HCT116 (cell line): ENCODE measurements at regions not wholly inside any gene's neighbourhood (a gene's known extent, or its start where the extent isn't known, plus 50 kb on each side); places are given as distances from the start of the nearest gene placed in this dataset.

Experiments used
- ATAC-seq: fragments of 200-7000 bp; cut with Tn5 transposase; 2 replicates; pipeline ENCODE4 v1.9.1; 2020; ENCODE audit warnings: mild to moderate bottlenecking, moderate library complexity
- BruUV-seq: library from RNA; stranded (reverse); fragments of 400-500 nt; replicated peaks from 2 replicates; lab custom pipeline; 2021; lab: Mats Ljungman, UMichigan
- CTCF ChIA-PET: fragments of 300-600 bp; sonication (Branson Sonifier 250); formaldehyde crosslinking; loops from one replicate; lab custom pipeline; 2021; ENCODE audit warnings: antibody characterized with exemption; lab: Charles Lee
- POLR2A ChIA-PET: fragments of 300-600, 350-600 bp; sonication (Branson Sonifier 250); formaldehyde crosslinking; loops from one replicate; lab custom pipeline; 2021; ENCODE audit warnings: antibody characterized with exemption; lab: Charles Lee
- RAD21 ChIA-PET, 2 experiments: fragments of 300-600 bp; sonication (Branson Sonifier 250); formaldehyde crosslinking; loops; one replicate each; lab custom pipeline; 2023; ENCODE audit warnings: low total read pairs in 2 of 2; ENCODE audit not compliant: uncharacterized antibody in 2 of 2, unreplicated experiment in 2 of 2, low non-redundant PET in 1 of 2; lab: Charles Lee
- DNase-seq: peaks from one replicate; pipeline ENCODE4 v3.0.0-alpha.2; 2010; ENCODE audit warnings: low read depth, low spot score
- H2AFZ ChIP-seq: fragments of 200-600 bp; shearing (Covaris generic), sonication (generic); 2 replicates; pipeline ENCODE4 v1.6.1; 2017; ENCODE audit warnings: low read depth, mixed run types, mixed read lengths, antibody characterized with exemption, low read length; ENCODE audit not compliant: poor library complexity, severe bottlenecking
- H3K27ac ChIP-seq: 2 replicates; pipeline ENCODE4 v1.5.1; 2012; ENCODE audit warnings: low read depth, low read length
- H3K27me3 ChIP-seq: fragments of 200-600 bp; sonication (generic); 2 replicates; pipeline ENCODE4 v1.6.1; 2016; ENCODE audit warnings: mixed run types, low read length, mixed read lengths; ENCODE audit not compliant: insufficient read depth
- H3K36me3 ChIP-seq, 2 experiments: fragments of 200-500 bp in 1 of 2; fragments of 200-600 bp in 1 of 2; sonication (Bioruptor generic) in 1 of 2; sonication (generic) in 1 of 2; 2 replicates each; pipeline versions ENCODE4 v1.5.1 to v1.6.1; 2014 to 2016; ENCODE audit warnings: low read length in 2 of 2, inconsistent platforms in 1 of 2, mixed read lengths in 1 of 2, mixed run types in 1 of 2; ENCODE audit not compliant: insufficient read depth in 2 of 2, control insufficient read depth in 1 of 2
- H3K4me1 ChIP-seq, 2 experiments: fragments of 200-600 bp in 1 of 2; sonication (generic) in 1 of 2; 2 replicates each; pipeline versions ENCODE4 v1.5.1 to v1.6.1; 2012 to 2017; ENCODE audit warnings: low read length in 2 of 2, inconsistent platforms in 1 of 2, mild to moderate bottlenecking in 1 of 2, mixed read lengths in 1 of 2, mixed run types in 1 of 2, moderate library complexity in 1 of 2; ENCODE audit not compliant: insufficient read depth in 2 of 2, control insufficient read depth in 1 of 2
- H3K4me2 ChIP-seq: fragments of 200-600 bp; sonication (generic); 2 replicates; pipeline ENCODE4 v1.6.1; 2017; ENCODE audit warnings: mixed run types, low read length, mixed read lengths
- H3K4me3 ChIP-seq, 2 experiments: fragments of 200-600 bp in 1 of 2; sonication (generic) in 1 of 2; replicated peaks in 1 of 2; 2 replicates each; pipeline ENCODE4 v1.5.1; 2011 to 2016; ENCODE audit warnings: low read length in 2 of 2, control low read depth in 1 of 2, low read depth in 1 of 2, mild to moderate bottlenecking in 1 of 2, mixed read lengths in 1 of 2, mixed run types in 1 of 2
- H3K79me2 ChIP-seq: fragments of 200-600 bp; sonication (generic); 2 replicates; pipeline ENCODE4 v1.6.1; 2017; ENCODE audit warnings: mild to moderate bottlenecking, mixed run types, low read length, moderate library complexity, mixed read lengths; ENCODE audit not compliant: insufficient read depth
- H3K9ac ChIP-seq: fragments of 200-600 bp; sonication (generic); 2 replicates; pipeline ENCODE4 v1.6.1; 2016; ENCODE audit warnings: low read length, mixed read lengths
- H3K9me2 ChIP-seq: fragments of 200-600 bp; sonication (generic), shearing (Covaris generic); 2 replicates; pipeline ENCODE4 v1.6.1; 2017; ENCODE audit warnings: mixed run types, mild to moderate bottlenecking, moderate library complexity; ENCODE audit not compliant: insufficient read depth
- H3K9me3 ChIP-seq, 2 experiments: fragments of 200-500 bp in 1 of 2; fragments of 200-600 bp in 1 of 2; sonication (Bioruptor generic) in 1 of 2; sonication (generic) in 1 of 2; 2 replicates each; pipeline ENCODE4 v1.6.1; 2014 to 2017; ENCODE audit warnings: low read length in 2 of 2, mixed read lengths in 2 of 2, inconsistent platforms in 1 of 2, low read depth in 1 of 2, mild to moderate bottlenecking in 1 of 2, mixed run types in 1 of 2, moderate library complexity in 1 of 2; ENCODE audit not compliant: control insufficient read depth in 1 of 2, insufficient read depth in 1 of 2
- H4K20me1 ChIP-seq: fragments of 200-600 bp; sonication (generic), shearing (Covaris generic); 2 replicates; pipeline ENCODE4 v1.6.1; 2017; ENCODE audit warnings: mixed run types, mild to moderate bottlenecking, moderate library complexity; ENCODE audit not compliant: insufficient read depth
- CTCF ChIP-seq, 3 experiments: fragments of 200-600 bp in 1 of 3; sonication (generic) in 1 of 3; IDR thresholded peaks in 2 of 3; conservative IDR thresholded peaks in 1 of 3; 2 replicates each; pipeline ENCODE4 v1.5.1; 2012 to 2017; ENCODE audit warnings: low read depth in 2 of 3, low read length in 2 of 3, antibody characterized with exemption in 1 of 3, borderline replicate concordance in 1 of 3, control low read depth in 1 of 3, mild to moderate bottlenecking in 1 of 3, mixed read lengths in 1 of 3, mixed run types in 1 of 3, moderate library complexity in 1 of 3; ENCODE audit not compliant: insufficient read depth in 1 of 3
- EGR1 ChIP-seq: IDR thresholded peaks from 2 replicates; pipeline ENCODE4 v1.6.1; 2012; ENCODE audit warnings: low read depth
- EZH2 ChIP-seq: fragments of 200-600 bp; sonication (generic); IDR thresholded peaks from 2 replicates; pipeline ENCODE4 v1.6.1; 2017; ENCODE audit warnings: antibody characterized with exemption, mixed run types
- JUND ChIP-seq: IDR thresholded peaks from 2 replicates; pipeline ENCODE4 v1.6.1; 2012
- REST ChIP-seq: IDR thresholded peaks from 2 replicates; pipeline ENCODE4 v1.6.1; 2012; ENCODE audit warnings: low read depth
- SP1 ChIP-seq: IDR thresholded peaks from 2 replicates; pipeline ENCODE4 v1.6.1; 2012; ENCODE audit warnings: low read depth
- SRF ChIP-seq: IDR thresholded peaks from 2 replicates; pipeline ENCODE4 v1.6.1; 2012; ENCODE audit warnings: low read depth
- YY1 ChIP-seq: IDR thresholded peaks from 2 replicates; pipeline ENCODE4 v1.6.1; 2011; ENCODE audit warnings: low read length, low read depth, moderate library complexity, mild to moderate bottlenecking; ENCODE audit not compliant: insufficient replicate concordance; ENCODE audit errors: extremely low read depth
- ZNF274 ChIP-seq: fragments of 200-500 bp; sonication (Bioruptor generic); IDR thresholded peaks from 2 replicates; pipeline ENCODE4 v1.6.1; 2014; ENCODE audit warnings: mild to moderate bottlenecking, low read depth, low read length, inconsistent platforms
- intact Hi-C: fragments of 100-400 bp; cut with micrococcal nuclease; formaldehyde crosslinking; loops from 2 replicates; pipeline ENCODE4 v1.10.0; 2022

GRCh38 chr6:92281571-92282076 lies 1137.7 kb downstream of the EPHA7 start:
- H3K9ac ChIP-seq = no peak overlapping the region
- H3K36me3 ChIP-seq = no peaks in the 10 kb centered on the region
- H3K4me2 ChIP-seq = no peak overlapping the region
- BruUV-seq = no TSS peak
- peaks cover 0 to 7% of the 10 kb centered on the region in 2 experiments; a peak in 2 of 4 replicates for H3K9me3 ChIP-seq
- no peaks in the 10 kb centered on the region for H3K9me2 ChIP-seq
- DNase-seq (no peak), ATAC-seq (no peak)
- no peaks in the 10 kb centered on the region for H4K20me1 ChIP-seq
- intact Hi-C loops = no loop called here
- no peaks in the 10 kb centered on the region for H3K4me1 ChIP-seq
- H3K27me3 ChIP-seq = no peaks in the 10 kb centered on the region
- no peak overlapping the region for H3K4me3 ChIP-seq
- ChIA-PET RAD21 (no interaction called here), CTCF (no interaction called here), POLR2A (no interaction called here)
- H3K79me2 ChIP-seq = no peaks in the 10 kb centered on the region
- no peak for TF ChIP-seq YY1
- TF ChIP-seq ZNF274 = no peak
- no peak for TF ChIP-seq SP1
- TF ChIP-seq REST = no peak
- no peak for TF ChIP-seq EGR1
- TF ChIP-seq CTCF (IDR thresholded peaks at IDR 0.05 in 2 of 3, conservative IDR thresholded peaks at IDR 0.05 in 1 of 3; ENCODE audit: borderline replicate concordance in 1 of 3, insufficient read depth in 1 of 3, low read depth in 2 of 3, low read length in 2 of 3) = no peak
- no peak for TF ChIP-seq SRF
- no peak for TF ChIP-seq EZH2
- TF ChIP-seq JUND = no peak
- no peak overlapping the region for H2AFZ ChIP-seq
- no peak overlapping the region for H3K27ac ChIP-seq
